ENCODE measurements at regions not wholly inside any gene's neighbourhood (a gene's known extent, or its start where the extent isn't known, plus 50 kb on each side); places are given as distances from the start of the nearest gene placed in this dataset.

- no peaks in the 10 kb centered on the region for H3K9me3 ChIP-seq (ENCODE audit: insufficient read depth, low read length)
- no peaks in the 10 kb centered on the region for H3K4me1 ChIP-seq (ENCODE audit: low read length)
- no peak overlapping the region for H3K4me3 ChIP-seq (ENCODE audit: low read length)
- no peak overlapping the region for H2AFZ ChIP-seq (ENCODE audit: low read depth, low read length)
- H3K9ac ChIP-seq (ENCODE audit: low read length): no peak overlapping the region
- H3K27ac ChIP-seq (ENCODE audit: low read length): no peak overlapping the region
- H4K20me1 ChIP-seq (ENCODE audit: insufficient read depth, low read length): no peaks in the 10 kb centered on the region
- no peak overlapping the region for H3K4me2 ChIP-seq (ENCODE audit: low read length)
- H3K36me3 ChIP-seq (replicated peaks; ENCODE audit: low read depth, low read length): no peaks in the 10 kb centered on the region
- TF ChIP-seq, protein P1, sequence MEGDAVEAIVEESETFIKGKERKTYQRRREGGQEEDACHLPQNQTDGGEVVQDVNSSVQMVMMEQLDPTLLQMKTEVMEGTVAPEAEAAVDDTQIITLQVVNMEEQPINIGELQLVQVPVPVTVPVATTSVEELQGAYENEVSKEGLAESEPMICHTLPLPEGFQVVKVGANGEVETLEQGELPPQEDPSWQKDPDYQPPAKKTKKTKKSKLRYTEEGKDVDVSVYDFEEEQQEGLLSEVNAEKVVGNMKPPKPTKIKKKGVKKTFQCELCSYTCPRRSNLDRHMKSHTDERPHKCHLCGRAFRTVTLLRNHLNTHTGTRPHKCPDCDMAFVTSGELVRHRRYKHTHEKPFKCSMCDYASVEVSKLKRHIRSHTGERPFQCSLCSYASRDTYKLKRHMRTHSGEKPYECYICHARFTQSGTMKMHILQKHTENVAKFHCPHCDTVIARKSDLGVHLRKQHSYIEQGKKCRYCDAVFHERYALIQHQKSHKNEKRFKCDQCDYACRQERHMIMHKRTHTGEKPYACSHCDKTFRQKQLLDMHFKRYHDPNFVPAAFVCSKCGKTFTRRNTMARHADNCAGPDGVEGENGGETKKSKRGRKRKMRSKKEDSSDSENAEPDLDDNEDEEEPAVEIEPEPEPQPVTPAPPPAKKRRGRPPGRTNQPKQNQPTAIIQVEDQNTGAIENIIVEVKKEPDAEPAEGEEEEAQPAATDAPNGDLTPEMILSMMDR (IDR thresholded peaks at IDR 0.05; ENCODE audit: low read depth, low read length): no peak
- TF ChIP-seq EZH2phosphoT487 (IDR thresholded peaks at IDR 0.05; ENCODE audit: low read depth): no peak
- H3K79me2 ChIP-seq (ENCODE audit: low read length): no peaks in the 10 kb centered on the region
- H3K27me3 ChIP-seq (ENCODE audit: low read depth, low read length): no peaks in the 10 kb centered on the region
Observed at GRCh38 chr7:33726582-33726981, 178.8 kb upstream of the BMPER start.

- Histone ChIP-seq H4K20me1 (ENCODE audit: insufficient read depth, low read length) (no peaks in the 10 kb centered on the region), H3K27me3 (ENCODE audit: low read depth, low read length) (no peaks in the 10 kb centered on the region), H3K79me2 (ENCODE audit: low read length) (no peaks in the 10 kb centered on the region), H3K36me3 (replicated peaks; ENCODE audit: low read depth, low read length) (no peaks in the 10 kb centered on the region), H3K4me1 (ENCODE audit: low read length) (no peaks in the 10 kb centered on the region), H3K9me3 (ENCODE audit: insufficient read depth, low read length) (no peaks in the 10 kb centered on the region), H3K9ac (ENCODE audit: low read length) (no peak overlapping the region), H3K27ac (ENCODE audit: low read length) (no peak overlapping the region), H3K4me3 (ENCODE audit: low read length) (no peak overlapping the region), H2AFZ (ENCODE audit: low read depth, low read length) (no peak overlapping the region), H3K4me2 (ENCODE audit: low read length) (no peak overlapping the region)
- TF ChIP-seq, protein P1 (IDR thresholded peaks at IDR 0.05; ENCODE audit: low read depth, low read length): no peak
- TF ChIP-seq EZH2phosphoT487 (IDR thresholded peaks at IDR 0.05; ENCODE audit: low read depth): no peak
Observed at GRCh38 chr7:33727315-33727714, 178.0 kb upstream of the BMPER start.

- no peak overlapping the region for H3K9ac ChIP-seq (ENCODE audit: low read length)
- no peaks in the 10 kb centered on the region for H3K79me2 ChIP-seq (ENCODE audit: low read length)
- no peak overlapping the region for H2AFZ ChIP-seq (ENCODE audit: low read depth, low read length)
- no peaks in the 10 kb centered on the region for H3K27me3 ChIP-seq (ENCODE audit: low read depth, low read length)
- H3K36me3 ChIP-seq (replicated peaks; ENCODE audit: low read depth, low read length): no peaks in the 10 kb centered on the region
- no peak overlapping the region for H3K4me3 ChIP-seq (ENCODE audit: low read length)
- no peaks in the 10 kb centered on the region for H3K9me3 ChIP-seq (ENCODE audit: insufficient read depth, low read length)
- H3K4me2 ChIP-seq (ENCODE audit: low read length): no peak overlapping the region
- TF ChIP-seq, protein P1 (IDR thresholded peaks at IDR 0.05; ENCODE audit: low read depth, low read length): no peak
- no peak for TF ChIP-seq EZH2phosphoT487 (IDR thresholded peaks at IDR 0.05; ENCODE audit: low read depth)
- H3K4me1 ChIP-seq (ENCODE audit: low read length): no peaks in the 10 kb centered on the region
- H4K20me1 ChIP-seq (ENCODE audit: insufficient read depth, low read length): no peaks in the 10 kb centered on the region
- no peak overlapping the region for H3K27ac ChIP-seq (ENCODE audit: low read length)
Observed at GRCh38 chr7:33728873-33729551, 176.3 kb upstream of the BMPER start.

- Histone ChIP-seq H3K9me3 (ENCODE audit: insufficient read depth, low read length) (no peaks in the 10 kb centered on the region), H3K4me1 (ENCODE audit: low read length) (no peaks in the 10 kb centered on the region), H3K36me3 (replicated peaks; ENCODE audit: low read depth, low read length) (no peaks in the 10 kb centered on the region), H4K20me1 (ENCODE audit: insufficient read depth, low read length) (no peaks in the 10 kb centered on the region), H3K27ac (ENCODE audit: low read length) (no peak overlapping the region), H3K4me2 (ENCODE audit: low read length) (no peak overlapping the region), H3K9ac (ENCODE audit: low read length) (no peak overlapping the region), H2AFZ (ENCODE audit: low read depth, low read length) (no peak overlapping the region), H3K27me3 (ENCODE audit: low read depth, low read length) (no peaks in the 10 kb centered on the region), H3K4me3 (ENCODE audit: low read length) (no peak overlapping the region), H3K79me2 (ENCODE audit: low read length) (no peaks in the 10 kb centered on the region)
- TF ChIP-seq EZH2phosphoT487 (IDR thresholded peaks at IDR 0.05; ENCODE audit: low read depth): no peak
- TF ChIP-seq, protein P1 (IDR thresholded peaks at IDR 0.05; ENCODE audit: low read depth, low read length): no peak
Observed at GRCh38 chr7:33729726-33730125, 175.6 kb upstream of the BMPER start.

Measured in OCI-LY3 (cell line).